ENCODE measurements at regions not wholly inside any gene's neighbourhood (a gene's known extent, or its start where the extent isn't known, plus 50 kb on each side); places are given as distances from the start of the nearest gene placed in this dataset.

- H3K4me3 ChIP-seq (ENCODE audit: low read depth, low read length): no peak overlapping the region
- no peak for DNase-seq (ENCODE audit: low read depth, low spot score)
- ChIA-PET POLR2A (no interaction called here), CTCF (interaction anchor here (1.1 kb wide), 1 partner anchor 217 kb away, joined by 3 read pairs; no protein-coding TSS in a partner anchor)
- no peak for TF ChIP-seq CTCF (IDR thresholded peaks at IDR 0.05; ENCODE audit: insufficient read depth, low read length, missing control alignments)
Measured at GRCh38 chr15:31271711-31272557, 54.7 kb upstream of the KLF13 start.

GRCh38 chr15:31272558-31273257, 53.9 kb upstream of the KLF13 start:
- no peak for DNase-seq (ENCODE audit: low read depth, low spot score)
- TF ChIP-seq CTCF (IDR thresholded peaks at IDR 0.05; ENCODE audit: insufficient read depth, low read length, missing control alignments): no peak
- ChIA-PET CTCF (interaction anchor here (1.1 kb wide), 1 partner anchor 216 kb away, joined by 3 read pairs; no protein-coding TSS in a partner anchor), POLR2A (no interaction called here)
- H3K4me3 ChIP-seq (ENCODE audit: low read depth, low read length): no peak overlapping the region

GRCh38 chr15:31273258-31273941, 53.2 kb upstream of the KLF13 start:
- ChIA-PET POLR2A (no interaction called here), CTCF (no interaction called here)
- DNase-seq (ENCODE audit: low read depth, low spot score): no peak
- H3K4me3 ChIP-seq (ENCODE audit: low read depth, low read length): no peak overlapping the region
- TF ChIP-seq CTCF (IDR thresholded peaks at IDR 0.05; ENCODE audit: insufficient read depth, low read length, missing control alignments): no peak

- no peak for DNase-seq (ENCODE audit: low read depth, low spot score)
- H3K4me3 ChIP-seq (ENCODE audit: low read depth, low read length): no peak overlapping the region
- no peak for TF ChIP-seq CTCF (IDR thresholded peaks at IDR 0.05; ENCODE audit: insufficient read depth, low read length, missing control alignments)
- ChIA-PET POLR2A (no interaction called here), CTCF (interaction anchor here (1.1 kb wide), 1 partner anchor 287 kb away, joined by 3 read pairs; no protein-coding TSS in a partner anchor)
Measured at GRCh38 chr15:31274496-31275330, 51.9 kb upstream of the KLF13 start.

- CTCF ChIA-PET: interaction anchor here (1.1 kb wide), 1 partner anchor 287 kb away, joined by 3 read pairs; no protein-coding TSS in a partner anchor
- POLR2A ChIA-PET: no interaction called here
- TF ChIP-seq CTCF (IDR thresholded peaks at IDR 0.05; ENCODE audit: insufficient read depth, low read length, missing control alignments): no peak
- no peak for DNase-seq (ENCODE audit: low read depth, low spot score)
- H3K4me3 ChIP-seq (ENCODE audit: low read depth, low read length): no peak overlapping the region
Measured at GRCh38 chr15:31275331-31276262, 51.0 kb upstream of the KLF13 start.

Measured in AG04449 (cell line).